ENCODE measurements at regions not wholly inside any gene's neighbourhood (a gene's known extent, or its start where the extent isn't known, plus 50 kb on each side); places are given as distances from the start of the nearest gene placed in this dataset.

GRCh38 chr3:150161011-150161410 lies 190.3 kb upstream of the PFN2 start:
- DNase-seq (ENCODE audit: low spot score): no peak

- DNase-seq (ENCODE audit: low spot score): peak; percentile 65
Measured at GRCh38 chr3:150158943-150159625, 188.4 kb upstream of the PFN2 start.

GRCh38 chr3:150152567-150152966 lies 181.9 kb upstream of the PFN2 start:
- DNase-seq (ENCODE audit: low spot score): no peak

- DNase-seq (ENCODE audit: low spot score): no peak
Measured at GRCh38 chr3:150150633-150151032, 179.9 kb upstream of the PFN2 start.

- no peak for DNase-seq (ENCODE audit: low spot score)
Measured at GRCh38 chr3:150149651-150150051, 179.0 kb upstream of the PFN2 start.

GRCh38 chr3:150148227-150148626 lies 177.5 kb upstream of the PFN2 start:
- no peak for DNase-seq (ENCODE audit: low spot score)

- no peak for DNase-seq (ENCODE audit: low spot score)
Measured at GRCh38 chr3:150147776-150148175, 177.1 kb upstream of the PFN2 start.

GRCh38 chr3:150146991-150147761 lies 176.5 kb upstream of the PFN2 start:
- no peak for DNase-seq (ENCODE audit: low spot score)

- no peak for DNase-seq (ENCODE audit: low spot score)
Measured at GRCh38 chr3:150145659-150146058, 175.0 kb upstream of the PFN2 start.

- DNase-seq (ENCODE audit: low spot score): no peak
Measured at GRCh38 chr3:150144191-150144708, 173.6 kb upstream of the PFN2 start.

GRCh38 chr3:150142936-150143335 lies 172.2 kb upstream of the PFN2 start:
- DNase-seq (ENCODE audit: low spot score): no peak

GRCh38 chr3:150141790-150142326 lies 171.2 kb upstream of the PFN2 start:
- DNase-seq (ENCODE audit: low spot score): no peak

GRCh38 chr3:150140614-150141321 lies 170.1 kb upstream of the PFN2 start:
- no peak for DNase-seq (ENCODE audit: low spot score)

GRCh38 chr3:150138824-150139223 lies 168.1 kb upstream of the PFN2 start:
- no peak for DNase-seq (ENCODE audit: low spot score)

- no peak for DNase-seq (ENCODE audit: low spot score)
Measured at GRCh38 chr3:150136242-150136641, 165.5 kb upstream of the PFN2 start.

- no peak for DNase-seq (ENCODE audit: low spot score)
Measured at GRCh38 chr3:150135287-150135721, 164.6 kb upstream of the PFN2 start.

- DNase-seq (ENCODE audit: low spot score): no peak
Measured at GRCh38 chr3:150133293-150133692, 162.6 kb upstream of the PFN2 start.

GRCh38 chr3:150132101-150132749 lies 161.5 kb upstream of the PFN2 start:
- DNase-seq (ENCODE audit: low spot score): no peak

- DNase-seq (ENCODE audit: low spot score): no peak
Measured at GRCh38 chr3:150131663-150132062, 161.0 kb upstream of the PFN2 start.

GRCh38 chr3:150130404-150131100 lies 159.9 kb upstream of the PFN2 start:
- no peak for DNase-seq (ENCODE audit: low spot score)

GRCh38 chr3:150129166-150129565 lies 158.5 kb upstream of the PFN2 start:
- DNase-seq (ENCODE audit: low spot score): no peak
